B cell (primary cell): ENCODE measurements at regions not wholly inside any gene's neighbourhood (a gene's known extent, or its start where the extent isn't known, plus 50 kb on each side); places are given as distances from the start of the nearest gene placed in this dataset.

Source experiments
- EZH2 ChIP-seq: IDR thresholded peaks from 2 replicates; pipeline ENCODE4 v1.6.1; 2012; ENCODE audit warnings: borderline replicate concordance, low read depth, mild to moderate bottlenecking, moderate library complexity, low read length; ENCODE audit not compliant: insufficient read depth, poor library complexity, severe bottlenecking
- TF ChIP-seq, protein P1 (sequence below): fragments of 200-600 bp; IDR thresholded peaks from one replicate; pipeline ENCODE4 v1.8.0; 2022; ENCODE audit warnings: antibody characterized with exemption, mild to moderate bottlenecking

DNA sequence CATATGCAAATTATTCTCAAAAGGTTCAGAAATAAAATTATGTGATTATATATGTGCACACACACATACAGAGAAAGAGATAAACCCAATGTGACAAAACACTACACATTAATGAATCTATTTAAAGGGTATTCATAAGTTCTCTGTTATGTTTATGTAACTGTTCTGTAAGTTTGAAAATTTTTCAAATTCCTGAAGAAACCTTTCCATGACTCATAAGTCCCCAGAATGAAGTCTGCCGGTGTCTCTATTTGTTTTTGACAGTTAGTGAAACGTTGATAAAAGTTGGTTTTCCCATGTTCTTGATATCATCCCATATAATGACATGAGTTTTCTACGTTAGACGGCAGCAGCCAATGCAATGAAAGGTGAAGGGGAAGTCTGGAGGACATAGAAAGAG, 199.5 kb upstream of the PUM3 start:
- TF ChIP-seq, protein P1, sequence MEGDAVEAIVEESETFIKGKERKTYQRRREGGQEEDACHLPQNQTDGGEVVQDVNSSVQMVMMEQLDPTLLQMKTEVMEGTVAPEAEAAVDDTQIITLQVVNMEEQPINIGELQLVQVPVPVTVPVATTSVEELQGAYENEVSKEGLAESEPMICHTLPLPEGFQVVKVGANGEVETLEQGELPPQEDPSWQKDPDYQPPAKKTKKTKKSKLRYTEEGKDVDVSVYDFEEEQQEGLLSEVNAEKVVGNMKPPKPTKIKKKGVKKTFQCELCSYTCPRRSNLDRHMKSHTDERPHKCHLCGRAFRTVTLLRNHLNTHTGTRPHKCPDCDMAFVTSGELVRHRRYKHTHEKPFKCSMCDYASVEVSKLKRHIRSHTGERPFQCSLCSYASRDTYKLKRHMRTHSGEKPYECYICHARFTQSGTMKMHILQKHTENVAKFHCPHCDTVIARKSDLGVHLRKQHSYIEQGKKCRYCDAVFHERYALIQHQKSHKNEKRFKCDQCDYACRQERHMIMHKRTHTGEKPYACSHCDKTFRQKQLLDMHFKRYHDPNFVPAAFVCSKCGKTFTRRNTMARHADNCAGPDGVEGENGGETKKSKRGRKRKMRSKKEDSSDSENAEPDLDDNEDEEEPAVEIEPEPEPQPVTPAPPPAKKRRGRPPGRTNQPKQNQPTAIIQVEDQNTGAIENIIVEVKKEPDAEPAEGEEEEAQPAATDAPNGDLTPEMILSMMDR: no peak
- TF ChIP-seq EZH2: no peak
